GM18867 (cell line): ENCODE measurements at regions not wholly inside any gene's neighbourhood (a gene's known extent, or its start where the extent isn't known, plus 50 kb on each side); places are given as distances from the start of the nearest gene placed in this dataset.
A peak's percentile ranks its signal among the peaks of the same experiment; 100 is the strongest.

Source experiments
- ATAC-seq: cut with Tn5 transposase; IDR thresholded peaks from one replicate; pipeline ENCODE4 v1.9.1; 2021; ENCODE audit warnings: mild to moderate bottlenecking, moderate library complexity; ENCODE audit not compliant: unreplicated experiment

- no peak for ATAC-seq
Observed at GRCh38 chr18:44473394-44474066, 207.2 kb upstream of the SETBP1 start.

- no peak for ATAC-seq
Observed at GRCh38 chr18:44474067-44474411, 206.6 kb upstream of the SETBP1 start.

DNA sequence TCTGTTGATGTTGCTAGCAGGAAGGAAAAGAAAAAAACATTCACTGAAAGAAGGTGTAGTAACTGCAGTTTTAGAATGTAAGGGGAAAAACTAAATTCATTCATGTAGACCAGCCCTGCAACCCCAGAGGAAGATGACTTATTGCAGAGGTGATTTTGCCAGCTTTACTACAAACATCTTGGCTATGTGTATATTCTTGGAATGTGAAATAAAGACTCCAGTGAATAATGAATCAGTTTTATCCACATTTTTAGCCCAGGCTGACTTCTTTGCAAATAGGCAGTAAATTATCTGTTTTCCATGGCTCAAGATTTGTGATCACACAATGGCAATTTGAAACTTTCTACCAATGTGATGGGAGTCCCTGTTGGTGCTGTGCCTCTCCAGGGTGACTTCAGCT, 206.1 kb upstream of the SETBP1 start:
- ATAC-seq: no peak

GRCh38 chr18:44482761-44483160, 197.9 kb upstream of the SETBP1 start:
- ATAC-seq: no peak

- peak; percentile 85 for ATAC-seq
Observed at GRCh38 chr18:44495151-44495550, 185.5 kb upstream of the SETBP1 start.

GRCh38 chr18:44497311-44497710, 183.4 kb upstream of the SETBP1 start:
- ATAC-seq: no peak

GRCh38 chr18:44497757-44498490, 182.8 kb upstream of the SETBP1 start:
- ATAC-seq: no peak

DNA sequence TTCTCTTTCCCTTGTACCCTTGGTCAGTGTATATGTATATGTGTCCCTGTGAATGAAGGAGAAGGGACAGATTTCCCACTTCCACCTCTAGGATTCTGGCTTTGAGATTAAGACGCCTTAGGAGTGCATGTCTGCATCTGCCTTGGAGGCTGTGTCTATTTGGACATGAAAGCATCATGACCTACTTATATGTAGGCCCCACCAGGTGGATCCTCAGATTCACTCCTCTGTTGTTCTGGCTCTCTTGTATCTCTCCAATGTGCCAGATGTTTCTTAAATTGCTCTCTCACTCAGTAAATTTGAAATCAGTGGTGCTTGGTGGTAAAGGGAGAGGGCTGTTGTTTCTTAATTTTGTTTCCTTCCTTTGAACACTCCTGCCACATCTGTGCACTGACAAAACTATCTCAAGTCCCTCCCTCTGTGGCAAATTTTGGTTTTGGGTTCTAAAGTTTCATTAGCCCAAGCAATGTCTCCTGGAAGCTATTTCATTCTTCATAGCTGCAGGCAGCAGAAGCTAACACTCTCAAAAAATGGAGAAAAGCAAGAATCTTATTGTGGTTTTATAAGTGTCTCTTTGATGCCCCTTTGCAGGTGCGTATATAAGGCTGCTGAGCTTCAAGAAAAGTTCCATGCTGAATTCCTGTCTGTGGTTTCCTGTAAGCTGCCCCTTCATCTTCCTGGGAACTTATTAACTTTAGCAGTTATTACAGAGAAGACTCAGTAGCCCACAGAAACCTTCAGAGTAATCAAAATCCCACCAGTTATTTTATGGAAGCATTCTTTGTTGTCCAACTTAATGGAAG, 179.7 kb upstream of the SETBP1 start:
- ATAC-seq: no peak

DNA sequence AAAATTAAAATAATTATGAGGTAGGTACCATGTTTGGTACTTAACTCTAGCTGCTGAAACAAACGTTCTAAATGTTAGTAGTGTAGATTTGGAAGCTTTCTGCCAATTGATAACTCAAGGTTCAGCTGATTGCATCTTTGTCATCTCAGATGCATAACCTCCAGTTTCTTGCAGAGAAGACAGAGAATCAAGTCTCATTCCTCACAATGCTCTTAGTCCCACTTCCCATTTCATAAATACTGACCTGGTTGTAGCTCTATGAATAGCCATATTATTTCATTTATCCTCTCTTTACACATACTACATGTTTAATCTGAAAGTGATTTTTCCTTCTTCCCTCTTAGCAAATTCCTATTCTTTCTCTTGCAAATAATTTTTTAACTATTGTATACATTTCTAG, 178.5 kb upstream of the SETBP1 start:
- no peak for ATAC-seq

GRCh38 chr18:44502790-44503189, 177.9 kb upstream of the SETBP1 start:
- ATAC-seq: no peak

DNA sequence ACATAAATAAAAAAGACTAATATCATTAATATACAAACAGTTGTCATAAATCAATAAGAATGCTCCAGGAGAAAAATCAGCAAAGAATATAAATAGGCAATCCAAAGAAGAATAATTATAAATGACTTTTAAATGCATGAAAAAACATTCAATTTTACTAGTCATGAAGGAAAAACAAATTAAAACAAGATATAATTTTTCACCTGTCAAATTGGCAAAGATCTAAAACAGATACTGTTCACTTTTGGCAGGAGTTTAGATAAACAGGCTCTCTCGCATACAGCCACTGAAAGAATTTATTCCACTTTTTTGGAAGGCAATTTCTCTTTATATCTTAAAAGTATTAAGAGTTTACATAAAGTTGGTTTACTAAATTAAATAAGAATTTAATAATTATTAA, 176.8 kb upstream of the SETBP1 start:
- ATAC-seq: no peak

DNA sequence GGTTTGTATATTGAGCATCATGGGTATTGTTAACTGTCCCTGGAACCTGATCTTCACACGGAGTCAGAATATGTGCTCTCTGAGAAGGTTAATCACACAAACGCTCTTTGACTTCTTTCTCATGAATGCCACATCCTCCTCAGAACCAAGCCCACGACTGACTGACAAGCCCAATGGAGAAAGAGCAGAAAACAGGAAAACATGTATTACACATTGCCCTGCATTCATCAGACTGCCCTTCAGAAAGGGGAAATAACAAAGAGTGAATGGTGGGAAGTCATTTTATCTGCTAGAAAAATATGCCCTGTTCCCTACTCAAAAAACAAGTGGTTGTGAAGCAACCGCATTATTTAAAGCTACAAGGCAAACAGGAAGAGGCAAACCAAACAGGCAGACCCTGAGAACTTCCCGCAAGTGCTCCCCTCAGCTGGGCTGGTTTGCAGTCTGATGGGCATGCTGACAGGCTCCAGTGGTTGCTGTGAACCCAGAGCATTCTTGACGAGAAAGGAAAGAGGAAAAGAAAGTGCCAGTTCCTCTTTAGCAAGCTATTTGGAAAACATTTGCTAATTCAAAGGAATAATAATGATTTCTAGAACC, 172.9 kb upstream of the SETBP1 start:
- ATAC-seq: peak; percentile 69

DNA sequence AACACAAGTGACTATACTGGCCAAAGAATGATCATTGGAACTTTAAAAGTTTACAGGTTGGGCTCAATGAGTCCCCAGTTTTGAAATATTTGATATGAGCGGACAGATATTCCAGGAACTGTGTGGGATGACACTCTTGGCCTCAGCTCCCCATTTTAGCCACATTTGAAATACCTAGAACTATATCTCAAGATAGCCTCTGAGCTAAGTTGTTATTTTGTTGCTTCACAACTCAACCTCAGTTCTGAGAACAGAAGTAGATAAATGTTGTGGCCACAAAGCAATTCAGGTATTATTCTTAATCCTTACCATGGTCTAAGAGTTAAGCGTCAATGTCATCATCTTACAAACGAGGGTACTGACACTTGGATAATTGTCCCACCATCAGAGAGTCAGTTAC, 172.2 kb upstream of the SETBP1 start:
- no peak for ATAC-seq

- no peak for ATAC-seq
Observed at GRCh38 chr18:44509048-44509447, 171.6 kb upstream of the SETBP1 start.

- no peak for ATAC-seq
Observed at GRCh38 chr18:44510390-44510789, 170.3 kb upstream of the SETBP1 start.

GRCh38 chr18:44513233-44513632, 167.5 kb upstream of the SETBP1 start:
- ATAC-seq: no peak

DNA sequence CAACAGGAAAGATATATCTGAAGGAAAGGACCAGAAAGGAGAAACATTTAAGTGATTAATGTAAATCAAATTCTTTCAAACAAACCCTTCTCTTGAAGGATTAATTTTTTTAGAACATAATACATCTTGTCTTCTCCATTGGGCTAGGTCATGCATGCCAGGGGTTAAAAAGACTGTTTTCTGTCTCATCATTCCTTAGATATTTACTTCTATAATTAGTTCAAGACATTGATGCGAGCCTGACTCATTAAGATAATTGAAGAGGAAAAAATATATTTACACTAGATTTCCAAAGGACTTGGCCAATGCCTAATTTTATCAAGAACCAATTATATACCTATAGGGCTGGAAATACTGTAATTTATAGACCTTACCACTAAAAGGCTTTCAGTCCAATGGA, 166.6 kb upstream of the SETBP1 start:
- ATAC-seq: no peak

GRCh38 chr18:44514766-44515165, 165.9 kb upstream of the SETBP1 start:
- ATAC-seq: no peak

GRCh38 chr18:44516450-44516849, 164.2 kb upstream of the SETBP1 start:
- no peak for ATAC-seq

- ATAC-seq: no peak
Observed at GRCh38 chr18:44517136-44517535, 163.6 kb upstream of the SETBP1 start.

- ATAC-seq: no peak
Observed at GRCh38 chr18:44518091-44518615, 162.5 kb upstream of the SETBP1 start.
